SU-DHL-6 (cell line): ENCODE measurements at regions not wholly inside any gene's neighbourhood (a gene's known extent, or its start where the extent isn't known, plus 50 kb on each side); places are given as distances from the start of the nearest gene placed in this dataset.

ENCODE experiments used
- EZH2phosphoT487 ChIP-seq: fragments of 200-600 bp; sonication (generic), shearing (Covaris generic); conservative IDR thresholded peaks from 2 replicates; pipeline ENCODE4 v1.6.1; 2018; ENCODE audit warnings: mild to moderate bottlenecking, antibody characterized with exemption, low read length, moderate library complexity, mixed read lengths
- TF ChIP-seq, protein P1 (sequence below): fragments of 200-600 bp; sonication (generic); IDR thresholded peaks from one replicate; pipeline ENCODE4 v1.5.1; 2017; ENCODE audit warnings: antibody characterized with exemption, mild to moderate bottlenecking, low read length, moderate library complexity; ENCODE audit not compliant: insufficient read depth, poor library complexity, severe bottlenecking

DNA sequence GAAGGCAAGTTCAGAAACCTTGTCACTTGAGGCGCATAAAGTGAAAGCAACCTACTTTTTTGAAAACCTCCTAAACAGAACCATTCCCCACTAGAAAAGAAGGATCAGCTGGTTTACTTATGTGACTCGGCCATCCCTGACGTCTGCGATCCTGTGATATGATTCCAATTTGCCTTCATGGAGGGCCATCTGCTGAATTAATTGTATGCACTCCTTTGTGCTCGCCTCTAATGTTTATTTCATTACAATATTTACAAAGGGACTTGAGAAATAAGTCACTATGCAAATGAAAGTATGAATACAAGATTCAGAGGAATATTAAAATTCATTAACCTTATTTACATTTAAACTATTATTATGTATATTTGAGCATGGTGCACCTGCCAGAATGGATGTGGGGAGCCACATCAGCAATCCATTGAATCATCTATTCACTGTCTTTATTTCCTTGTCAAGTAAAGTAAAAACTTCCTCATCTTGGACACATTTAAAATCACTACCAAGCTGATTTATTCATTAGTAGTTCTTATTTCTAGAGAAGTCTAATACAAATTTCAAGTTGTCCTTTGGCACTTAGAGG lies 96.5 kb downstream of the RBM43 start:
- no peak for TF ChIP-seq EZH2phosphoT487
- TF ChIP-seq, protein P1, sequence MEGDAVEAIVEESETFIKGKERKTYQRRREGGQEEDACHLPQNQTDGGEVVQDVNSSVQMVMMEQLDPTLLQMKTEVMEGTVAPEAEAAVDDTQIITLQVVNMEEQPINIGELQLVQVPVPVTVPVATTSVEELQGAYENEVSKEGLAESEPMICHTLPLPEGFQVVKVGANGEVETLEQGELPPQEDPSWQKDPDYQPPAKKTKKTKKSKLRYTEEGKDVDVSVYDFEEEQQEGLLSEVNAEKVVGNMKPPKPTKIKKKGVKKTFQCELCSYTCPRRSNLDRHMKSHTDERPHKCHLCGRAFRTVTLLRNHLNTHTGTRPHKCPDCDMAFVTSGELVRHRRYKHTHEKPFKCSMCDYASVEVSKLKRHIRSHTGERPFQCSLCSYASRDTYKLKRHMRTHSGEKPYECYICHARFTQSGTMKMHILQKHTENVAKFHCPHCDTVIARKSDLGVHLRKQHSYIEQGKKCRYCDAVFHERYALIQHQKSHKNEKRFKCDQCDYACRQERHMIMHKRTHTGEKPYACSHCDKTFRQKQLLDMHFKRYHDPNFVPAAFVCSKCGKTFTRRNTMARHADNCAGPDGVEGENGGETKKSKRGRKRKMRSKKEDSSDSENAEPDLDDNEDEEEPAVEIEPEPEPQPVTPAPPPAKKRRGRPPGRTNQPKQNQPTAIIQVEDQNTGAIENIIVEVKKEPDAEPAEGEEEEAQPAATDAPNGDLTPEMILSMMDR: no peak
